Heart left ventricle (tissue), 13 donors: ENCODE measurements at regions not wholly inside any gene's neighbourhood (a gene's known extent, or its start where the extent isn't known, plus 50 kb on each side); places are given as distances from the start of the nearest gene placed in this dataset.

Experiments used
- POLR2A ChIP-seq, 2 donors: fragments of 450-650 bp; IDR thresholded peaks; one replicate each; pipeline ENCODE4 v1.6.1; 2017; ENCODE audit warnings: antibody characterized with exemption in 2 of 2, mild to moderate bottlenecking in 2 of 2, moderate library complexity in 2 of 2
- TF ChIP-seq, protein P1 (sequence below), 12 donors: fragments of 200-600 bp; sonication (generic) in 4 of 12; IDR thresholded peaks; one replicate each; pipeline versions ENCODE4 v1.5.0 to v1.8.0; 2018 to 2022; ENCODE audit warnings: antibody characterized with exemption in 12 of 12, mild to moderate bottlenecking in 5 of 12
- donor health status: ischemic (EF 13 %, LVEDD 7.1; RV severe dilation, severe dysfunction).
- donor health status: DM: no; HTN: yes; CAD: no.
- donor health status: DM: no; HTN: no; CAD: no.
- donor health status: ischemic (EF 25% LVEDD 6.9; RV normal size, moderate dysfunction).
- donor health status: ischemic (EF 25% LVEDD 5.7; RV mildly dilated, moderate dysfunction).
- donor health status: ischemic (EF 35%, LVEDD 5.7; RV mildly dilated, moderate dysfunction).
- donor health status: nonischemic (EF 11% LVEDD 7.7; RV severe dilation, severe dysfunction).
- donor health status: DM: yes; HTN: yes; CAD: no.
- donor health status: PGD.
- donor health status: ischemic (EF 29% LVEDD 5.4; RV normal size, mild dysfunction).
- donor health status: nonischemic (EF 23%, LVEDD 6.1; RV moderate dilation, normal function).

- TF ChIP-seq, protein P1, sequence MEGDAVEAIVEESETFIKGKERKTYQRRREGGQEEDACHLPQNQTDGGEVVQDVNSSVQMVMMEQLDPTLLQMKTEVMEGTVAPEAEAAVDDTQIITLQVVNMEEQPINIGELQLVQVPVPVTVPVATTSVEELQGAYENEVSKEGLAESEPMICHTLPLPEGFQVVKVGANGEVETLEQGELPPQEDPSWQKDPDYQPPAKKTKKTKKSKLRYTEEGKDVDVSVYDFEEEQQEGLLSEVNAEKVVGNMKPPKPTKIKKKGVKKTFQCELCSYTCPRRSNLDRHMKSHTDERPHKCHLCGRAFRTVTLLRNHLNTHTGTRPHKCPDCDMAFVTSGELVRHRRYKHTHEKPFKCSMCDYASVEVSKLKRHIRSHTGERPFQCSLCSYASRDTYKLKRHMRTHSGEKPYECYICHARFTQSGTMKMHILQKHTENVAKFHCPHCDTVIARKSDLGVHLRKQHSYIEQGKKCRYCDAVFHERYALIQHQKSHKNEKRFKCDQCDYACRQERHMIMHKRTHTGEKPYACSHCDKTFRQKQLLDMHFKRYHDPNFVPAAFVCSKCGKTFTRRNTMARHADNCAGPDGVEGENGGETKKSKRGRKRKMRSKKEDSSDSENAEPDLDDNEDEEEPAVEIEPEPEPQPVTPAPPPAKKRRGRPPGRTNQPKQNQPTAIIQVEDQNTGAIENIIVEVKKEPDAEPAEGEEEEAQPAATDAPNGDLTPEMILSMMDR (IDR thresholded peaks at IDR 0.05), result peak in 7 of 12 donors; percentile 9 to 50 (median 28)
- no peak for TF ChIP-seq POLR2A (IDR thresholded peaks at IDR 0.05)
Observed at GRCh38 chr6:151690303-151690702, 117.2 kb upstream of the ESR1 start.
